Fibroblast of lung (primary cell): ENCODE measurements at regions not wholly inside any gene's neighbourhood (a gene's known extent, or its start where the extent isn't known, plus 50 kb on each side); places are given as distances from the start of the nearest gene placed in this dataset.

ENCODE experiments used
- EZH2 ChIP-seq: IDR thresholded peaks from 2 replicates; pipeline ENCODE4 v1.5.1; 2012; ENCODE audit warnings: low read length, control low read depth, mild to moderate bottlenecking; ENCODE audit errors: missing control alignments
- TF ChIP-seq, protein P1 (sequence below), 2 donors: IDR thresholded peaks in 1 of 2; conservative IDR thresholded peaks in 1 of 2; 1 replicate in 1 of 2; 2 replicates in 1 of 2; pipeline ENCODE4 v1.5.1; 2011 to 2012; ENCODE audit warnings: low read length in 2 of 2, control low read depth in 1 of 2, inconsistent platforms in 1 of 2, low read depth in 1 of 2, mild to moderate bottlenecking in 1 of 2

DNA sequence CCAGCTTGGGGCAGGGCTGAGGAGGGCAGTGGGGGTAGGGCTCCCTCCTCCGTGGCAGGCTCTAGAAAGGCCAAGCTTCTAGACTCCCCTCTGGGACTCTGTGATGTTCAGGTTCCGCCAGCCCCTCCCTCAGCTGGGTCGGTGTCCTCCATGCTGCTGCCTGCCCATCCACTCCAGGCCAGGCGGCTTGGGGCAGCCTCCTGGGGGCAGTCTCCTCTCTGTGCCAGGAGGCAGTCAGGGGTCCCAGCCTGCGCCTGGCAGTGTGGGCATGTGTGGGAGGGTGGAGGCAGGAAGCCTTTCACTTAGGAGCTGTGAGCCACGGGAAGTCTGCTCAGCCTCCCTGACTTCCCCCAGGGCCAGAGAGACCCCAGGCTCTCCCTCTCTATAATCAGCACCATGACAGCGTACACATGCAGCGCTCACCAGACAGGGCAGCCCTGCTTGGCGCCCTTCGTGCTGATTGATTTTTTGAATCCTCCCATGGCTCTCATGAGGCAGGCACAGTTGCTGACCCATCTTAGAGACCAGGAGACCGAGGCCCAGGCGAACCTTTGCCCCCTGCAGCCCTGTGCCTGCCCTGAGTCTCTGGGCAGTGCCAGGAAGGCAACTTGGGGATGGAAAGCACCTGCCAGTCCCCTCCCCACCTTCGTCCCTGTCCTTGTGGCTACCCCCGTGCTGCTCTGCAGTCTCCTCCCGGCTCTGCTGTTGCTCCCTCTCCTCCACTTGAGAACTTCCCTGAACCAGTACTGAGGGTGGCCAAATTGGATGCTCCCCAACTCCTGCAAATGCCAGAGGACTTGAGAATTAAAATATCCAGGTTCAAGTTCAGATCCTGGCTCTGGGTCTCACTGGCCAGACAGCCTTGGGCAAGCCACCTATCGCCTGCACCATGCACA is 234.7 kb upstream of the GSE1 start:
- TF ChIP-seq, protein P1, sequence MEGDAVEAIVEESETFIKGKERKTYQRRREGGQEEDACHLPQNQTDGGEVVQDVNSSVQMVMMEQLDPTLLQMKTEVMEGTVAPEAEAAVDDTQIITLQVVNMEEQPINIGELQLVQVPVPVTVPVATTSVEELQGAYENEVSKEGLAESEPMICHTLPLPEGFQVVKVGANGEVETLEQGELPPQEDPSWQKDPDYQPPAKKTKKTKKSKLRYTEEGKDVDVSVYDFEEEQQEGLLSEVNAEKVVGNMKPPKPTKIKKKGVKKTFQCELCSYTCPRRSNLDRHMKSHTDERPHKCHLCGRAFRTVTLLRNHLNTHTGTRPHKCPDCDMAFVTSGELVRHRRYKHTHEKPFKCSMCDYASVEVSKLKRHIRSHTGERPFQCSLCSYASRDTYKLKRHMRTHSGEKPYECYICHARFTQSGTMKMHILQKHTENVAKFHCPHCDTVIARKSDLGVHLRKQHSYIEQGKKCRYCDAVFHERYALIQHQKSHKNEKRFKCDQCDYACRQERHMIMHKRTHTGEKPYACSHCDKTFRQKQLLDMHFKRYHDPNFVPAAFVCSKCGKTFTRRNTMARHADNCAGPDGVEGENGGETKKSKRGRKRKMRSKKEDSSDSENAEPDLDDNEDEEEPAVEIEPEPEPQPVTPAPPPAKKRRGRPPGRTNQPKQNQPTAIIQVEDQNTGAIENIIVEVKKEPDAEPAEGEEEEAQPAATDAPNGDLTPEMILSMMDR (conservative IDR thresholded peaks at IDR 0.05 in 1 of 2, IDR thresholded peaks at IDR 0.05 in 1 of 2; ENCODE audit: low read depth in 1 of 2, low read length in 2 of 2): no peak
- TF ChIP-seq EZH2: no peak
